Inflammatory macrophage treated with lipopolysaccharide for 4 hours (primary cell): ENCODE measurements at regions not wholly inside any gene's neighbourhood (a gene's known extent, or its start where the extent isn't known, plus 50 kb on each side); places are given as distances from the start of the nearest gene placed in this dataset.
"Not testable (repeated sequence)": the region's sequence is repeated elsewhere in the genome, so short reads cannot be mapped to it uniquely, and the experiment has no call there.

Experiments used
- DNase-seq: peaks from one replicate; pipeline ENCODE4 v3.0.0-alpha.2; 2020

GRCh38 chr5:78726571-78726970, 78.0 kb upstream of the LHFPL2 start:
- no peak for DNase-seq

- no peak for DNase-seq
These were observed 77.4 kb upstream of the LHFPL2 start for GRCh38 chr5:78726003-78726402.

GRCh38 chr5:78724061-78724460, 75.5 kb upstream of the LHFPL2 start:
- no peak for DNase-seq

- no peak for DNase-seq
These were observed 72.4 kb upstream of the LHFPL2 start for GRCh38 chr5:78720997-78721396.

GRCh38 chr5:78720227-78720985, 71.8 kb upstream of the LHFPL2 start:
- DNase-seq: peak; percentile 16

- no peak for DNase-seq
These were observed 71.1 kb upstream of the LHFPL2 start for GRCh38 chr5:78719504-78720219.

GRCh38 chr5:78718824-78719223, 70.3 kb upstream of the LHFPL2 start:
- DNase-seq: no peak

GRCh38 chr5:78717674-78718584, 69.4 kb upstream of the LHFPL2 start:
- DNase-seq: no peak

- no peak for DNase-seq
These were observed 67.6 kb upstream of the LHFPL2 start for GRCh38 chr5:78716206-78716605.

- not testable (repeated sequence) for DNase-seq
These were observed 66.8 kb upstream of the LHFPL2 start for GRCh38 chr5:78715351-78715750.

GRCh38 chr5:78711670-78712069, 63.1 kb upstream of the LHFPL2 start:
- DNase-seq: not testable (repeated sequence)

- not testable (repeated sequence) for DNase-seq
These were observed 61.3 kb upstream of the LHFPL2 start for GRCh38 chr5:78709729-78710430.

- DNase-seq: no peak
These were observed 58.3 kb upstream of the LHFPL2 start for GRCh38 chr5:78706825-78707224.

- DNase-seq: no peak
These were observed 57.8 kb upstream of the LHFPL2 start for GRCh38 chr5:78706381-78706780.

- DNase-seq: no peak
These were observed 57.3 kb upstream of the LHFPL2 start for GRCh38 chr5:78705826-78706225.

- peak; percentile 65 for DNase-seq
These were observed 53.3 kb upstream of the LHFPL2 start for GRCh38 chr5:78701795-78702410.

- peak; percentile 82 for DNase-seq
These were observed 51.1 kb upstream of the LHFPL2 start for GRCh38 chr5:78699552-78700153.

GRCh38 chr5:78698191-78698791, 49.7 kb upstream of the LHFPL2 start:
- no peak for DNase-seq
